C4-2B (cell line): ENCODE measurements at regions not wholly inside any gene's neighbourhood (a gene's known extent, or its start where the extent isn't known, plus 50 kb on each side); places are given as distances from the start of the nearest gene placed in this dataset.

ENCODE experiments used
- CTCF ChIP-seq: fragments of 450-650 bp; conservative IDR thresholded peaks from 2 replicates; pipeline ENCODE4 v1.5.1; 2017; ENCODE audit warnings: mild to moderate bottlenecking
- ZFX ChIP-seq: fragments of 450-650 bp; IDR thresholded peaks from 2 replicates; pipeline ENCODE4 v1.6.1; 2017

GRCh38 chr2:59826177-59826576 lies 727.3 kb downstream of the BCL11A start:
- TF ChIP-seq CTCF (no peak), ZFX (no peak)
